ENCODE measurements at regions not wholly inside any gene's neighbourhood (a gene's known extent, or its start where the extent isn't known, plus 50 kb on each side); places are given as distances from the start of the nearest gene placed in this dataset.

DNA sequence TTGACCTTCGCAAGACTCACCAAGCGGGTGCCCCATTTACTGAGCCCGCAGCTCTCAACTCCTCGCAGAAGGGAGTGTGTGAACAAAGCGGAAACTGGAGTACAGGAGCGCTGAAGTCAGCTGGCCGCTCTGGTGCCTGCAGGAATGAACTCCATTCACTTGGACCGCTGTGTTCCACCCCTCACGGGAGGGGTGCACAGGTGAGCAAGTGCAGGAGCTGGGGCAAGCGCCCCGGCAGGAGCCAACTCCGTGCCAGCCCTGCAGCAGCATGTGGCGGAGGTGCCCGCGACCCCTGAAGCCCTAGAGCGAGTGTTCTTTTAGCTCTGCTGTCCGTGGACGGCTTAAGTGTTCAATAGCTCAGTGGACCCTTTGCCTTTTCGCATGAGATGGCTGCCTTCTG, 471.6 kb upstream of the ADGRL4 start:
- Histone ChIP-seq H3K4me3 (no peak overlapping the region), H3K27me3 (replicated peaks; ENCODE audit: insufficient read depth) (no peaks in the 10 kb centered on the region), H3K27ac (no peak overlapping the region), H3K9me3 (no peaks in the 10 kb centered on the region), H3K36me3 (no peaks in the 10 kb centered on the region), H3K4me1 (replicated peaks) (no peaks in the 10 kb centered on the region)
- 95% methylated on average over 19 of the region's 19 CpGs for WGBS
- intact Hi-C loops (cut with DNase I): no loop called here
- TF ChIP-seq, protein P1, sequence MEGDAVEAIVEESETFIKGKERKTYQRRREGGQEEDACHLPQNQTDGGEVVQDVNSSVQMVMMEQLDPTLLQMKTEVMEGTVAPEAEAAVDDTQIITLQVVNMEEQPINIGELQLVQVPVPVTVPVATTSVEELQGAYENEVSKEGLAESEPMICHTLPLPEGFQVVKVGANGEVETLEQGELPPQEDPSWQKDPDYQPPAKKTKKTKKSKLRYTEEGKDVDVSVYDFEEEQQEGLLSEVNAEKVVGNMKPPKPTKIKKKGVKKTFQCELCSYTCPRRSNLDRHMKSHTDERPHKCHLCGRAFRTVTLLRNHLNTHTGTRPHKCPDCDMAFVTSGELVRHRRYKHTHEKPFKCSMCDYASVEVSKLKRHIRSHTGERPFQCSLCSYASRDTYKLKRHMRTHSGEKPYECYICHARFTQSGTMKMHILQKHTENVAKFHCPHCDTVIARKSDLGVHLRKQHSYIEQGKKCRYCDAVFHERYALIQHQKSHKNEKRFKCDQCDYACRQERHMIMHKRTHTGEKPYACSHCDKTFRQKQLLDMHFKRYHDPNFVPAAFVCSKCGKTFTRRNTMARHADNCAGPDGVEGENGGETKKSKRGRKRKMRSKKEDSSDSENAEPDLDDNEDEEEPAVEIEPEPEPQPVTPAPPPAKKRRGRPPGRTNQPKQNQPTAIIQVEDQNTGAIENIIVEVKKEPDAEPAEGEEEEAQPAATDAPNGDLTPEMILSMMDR (IDR thresholded peaks at IDR 0.05): no peak
- TF ChIP-seq POLR2A (IDR thresholded peaks at IDR 0.05) (no peak), POLR2AphosphoS5 (IDR thresholded peaks at IDR 0.05) (no peak)
- no peak for DNase-seq (ENCODE audit: low spot score)

DNA sequence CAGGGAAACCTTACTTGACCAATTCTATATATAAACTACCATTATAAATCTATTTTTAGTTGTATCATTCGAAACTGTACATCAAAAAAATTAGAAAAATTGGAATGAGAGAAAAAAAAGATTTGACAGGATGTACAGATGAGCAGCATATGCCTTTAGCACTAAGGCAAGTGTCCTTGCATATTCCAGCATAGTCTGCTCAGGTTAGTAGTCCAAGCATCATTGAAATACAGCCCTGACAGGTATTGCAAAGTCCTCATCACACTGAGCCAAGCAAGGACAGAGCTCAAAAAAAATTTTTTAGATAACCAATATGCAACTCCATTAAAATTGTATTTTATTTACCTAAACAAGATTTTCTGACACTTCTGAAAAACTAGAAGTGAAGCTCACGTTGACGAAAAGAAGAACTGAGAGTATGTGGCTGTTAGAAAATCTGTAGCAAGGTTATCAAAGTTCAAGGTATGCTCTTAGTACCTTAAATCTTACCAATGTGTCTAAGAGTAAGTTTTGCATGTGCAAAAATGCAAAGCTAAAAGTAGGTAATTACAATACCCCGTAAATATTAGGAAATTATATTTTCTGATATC, 465.6 kb upstream of the ADGRL4 start:
- H3K27me3 ChIP-seq (replicated peaks; ENCODE audit: insufficient read depth): no peaks in the 10 kb centered on the region
- H3K27ac ChIP-seq: no peak overlapping the region
- WGBS: 90% methylated on average over 4 of the region's 4 CpGs
- no peak for TF ChIP-seq POLR2AphosphoS5 (IDR thresholded peaks at IDR 0.05)
- no peak for TF ChIP-seq POLR2A (IDR thresholded peaks at IDR 0.05)
- TF ChIP-seq, protein P1 (IDR thresholded peaks at IDR 0.05): no peak
- no peaks in the 10 kb centered on the region for H3K9me3 ChIP-seq
- intact Hi-C loops (cut with DNase I): no loop called here
- no peak for DNase-seq (ENCODE audit: low spot score)
- H3K4me1 ChIP-seq (replicated peaks): no peaks in the 10 kb centered on the region
- H3K36me3 ChIP-seq: no peaks in the 10 kb centered on the region
- H3K4me3 ChIP-seq: no peak overlapping the region

DNA sequence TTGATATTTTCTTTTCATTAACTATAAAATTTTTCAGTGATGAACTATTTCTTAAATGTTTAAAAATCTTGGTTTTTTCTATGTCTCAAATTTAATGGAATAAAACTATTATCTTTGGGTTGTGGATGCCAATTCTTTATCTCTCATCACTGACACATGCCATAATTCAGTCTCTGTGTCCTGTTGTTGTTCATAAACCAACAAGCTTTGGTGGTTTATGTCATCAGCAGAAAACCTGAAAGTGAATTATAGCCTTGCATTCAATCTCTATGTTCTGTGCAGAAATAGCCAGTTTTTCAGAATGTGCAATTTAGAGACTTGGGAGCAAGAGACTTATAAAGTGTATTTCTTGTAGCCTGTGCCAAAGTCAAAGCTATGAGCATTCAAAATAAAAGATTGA, 462.6 kb upstream of the ADGRL4 start:
- no peaks in the 10 kb centered on the region for H3K36me3 ChIP-seq
- H3K27me3 ChIP-seq (replicated peaks; ENCODE audit: insufficient read depth): no peaks in the 10 kb centered on the region
- H3K4me3 ChIP-seq: no peak overlapping the region
- H3K4me1 ChIP-seq (replicated peaks): no peaks in the 10 kb centered on the region
- intact Hi-C loops (cut with DNase I): no loop called here
- no peak for TF ChIP-seq POLR2A (IDR thresholded peaks at IDR 0.05)
- TF ChIP-seq, protein P1 (IDR thresholded peaks at IDR 0.05): no peak
- no peak for TF ChIP-seq POLR2AphosphoS5 (IDR thresholded peaks at IDR 0.05)
- DNase-seq (ENCODE audit: low spot score): no peak
- no peaks in the 10 kb centered on the region for H3K9me3 ChIP-seq
- no peak overlapping the region for H3K27ac ChIP-seq

DNA sequence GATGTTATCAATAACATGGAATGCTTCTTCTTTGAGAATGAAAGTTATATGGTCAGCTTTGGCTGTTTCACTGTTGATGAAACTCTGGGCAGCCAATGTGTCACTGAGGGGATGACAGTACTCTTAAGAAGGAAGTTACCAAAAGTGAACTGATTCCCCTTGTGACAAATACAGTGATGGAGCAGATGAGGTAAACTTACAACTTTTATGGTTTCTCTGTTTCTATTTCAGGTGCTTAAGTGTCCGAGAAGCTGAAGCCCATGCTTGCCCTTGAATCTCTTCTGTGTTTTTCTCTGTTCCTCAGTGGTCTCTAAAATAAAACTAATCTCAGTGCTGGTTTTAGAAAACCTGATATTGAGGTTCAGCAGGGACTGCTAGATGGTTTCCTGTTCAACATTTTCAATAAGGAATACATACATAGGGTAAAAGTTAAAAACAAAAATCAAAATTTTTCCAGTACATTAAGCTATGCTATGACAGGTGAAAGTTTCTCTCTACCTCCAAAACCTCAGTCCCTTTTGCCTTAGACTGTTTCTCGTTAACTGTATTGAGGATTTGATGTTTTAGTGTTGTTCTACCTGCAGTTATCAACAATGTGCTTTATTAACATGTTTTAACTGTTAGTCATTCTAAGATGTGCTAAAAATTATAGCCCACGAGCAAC, 454.4 kb upstream of the ADGRL4 start:
- Histone ChIP-seq H3K27me3 (replicated peaks; ENCODE audit: insufficient read depth) (no peaks in the 10 kb centered on the region), H3K27ac (no peak overlapping the region), H3K9me3 (no peaks in the 10 kb centered on the region), H3K36me3 (no peaks in the 10 kb centered on the region), H3K4me1 (replicated peaks) (no peaks in the 10 kb centered on the region), H3K4me3 (no peak overlapping the region)
- no peak for DNase-seq (ENCODE audit: low spot score)
- TF ChIP-seq, protein P1 (IDR thresholded peaks at IDR 0.05): no peak
- TF ChIP-seq POLR2AphosphoS5 (IDR thresholded peaks at IDR 0.05) (no peak), POLR2A (IDR thresholded peaks at IDR 0.05) (no peak)
- intact Hi-C loops (cut with DNase I): no loop called here
- WGBS: 87% methylated on average over 3 of the region's 3 CpGs

Measured in prostate gland (tissue), 2 donors.